IMR-90 (cell line): ENCODE measurements at regions not wholly inside any gene's neighbourhood (a gene's known extent, or its start where the extent isn't known, plus 50 kb on each side); places are given as distances from the start of the nearest gene placed in this dataset.

Experiments
- ATAC-seq: fragments of 200-7000 bp; cut with Tn5 transposase; 2 replicates; pipeline ENCODE4 v1.9.1; 2020; ENCODE audit warnings: low read depth, mild to moderate bottlenecking, moderate library complexity
- BruUV-seq: library from RNA; stranded (reverse); fragments of 400-500 nt; replicated peaks from 2 replicates; lab custom pipeline; 2021; lab: Mats Ljungman, UMichigan
- CTCF ChIA-PET: fragments of 300-600 bp; formaldehyde crosslinking; extraction: SDS; loops from one replicate; lab custom pipeline; 2021; ENCODE audit warnings: antibody characterized with exemption; lab: Yijun Ruan, JAX
- POLR2A ChIA-PET: fragments of 300-600 bp; sonication (Branson Sonifier 250); formaldehyde crosslinking; loops from one replicate; lab custom pipeline; 2022; ENCODE audit warnings: antibody characterized with exemption; ENCODE audit not compliant: unreplicated experiment; lab: Charles Lee
- DNase-seq: peaks from one replicate; pipeline ENCODE4 v3.0.0; 2013
- H2AFZ ChIP-seq: replicated peaks from 2 replicates; pipeline ENCODE3; 2013; ENCODE audit warnings: low read length, mild to moderate bottlenecking; ENCODE audit not compliant: poor library complexity
- H2AK5ac ChIP-seq: 2 replicates; pipeline ENCODE4 v1.6.1; 2013; ENCODE audit warnings: low read depth, low read length, inconsistent platforms
- H2AK9ac ChIP-seq: replicated peaks from 2 replicates; pipeline ENCODE3; 2013; ENCODE audit warnings: mild to moderate bottlenecking, low read depth, low read length, moderate library complexity; ENCODE audit not compliant: poor library complexity
- H2BK120ac ChIP-seq: 2 replicates; pipeline ENCODE4 v1.6.1; 2013; ENCODE audit warnings: low read depth, low read length, inconsistent platforms
- H2BK15ac ChIP-seq: 3 replicates; pipeline ENCODE4 v1.6.1; 2013; ENCODE audit warnings: low read depth, low read length, inconsistent platforms
- H2BK20ac ChIP-seq: 2 replicates; pipeline ENCODE4 v1.6.1; 2013; ENCODE audit warnings: low read depth, mild to moderate bottlenecking, inconsistent platforms, low read length, moderate library complexity
- H2BK5ac ChIP-seq: 2 replicates; pipeline ENCODE4 v1.6.1; 2013; ENCODE audit warnings: mild to moderate bottlenecking, low read depth, low read length, inconsistent platforms; ENCODE audit not compliant: poor library complexity, severe bottlenecking
- H3K14ac ChIP-seq: replicated peaks from 2 replicates; pipeline ENCODE4 v1.6.1; 2013; ENCODE audit warnings: low read depth, low read length, inconsistent platforms
- H3K18ac ChIP-seq: 2 replicates; pipeline ENCODE4 v1.6.1; 2013; ENCODE audit warnings: low read depth, low read length, control low read depth
- H3K23ac ChIP-seq: 2 replicates; pipeline ENCODE4 v1.6.1; 2013; ENCODE audit warnings: low read depth, low read length, inconsistent platforms
- H3K27ac ChIP-seq: 2 replicates; pipeline ENCODE4 v1.5.1; 2013; ENCODE audit warnings: mild to moderate bottlenecking, control low read depth, low read length; ENCODE audit not compliant: insufficient read depth
- H3K27me3 ChIP-seq: 2 replicates; pipeline ENCODE4 v1.6.1; 2013; ENCODE audit warnings: low read length; ENCODE audit not compliant: control insufficient read depth, insufficient read depth
- H3K36me3 ChIP-seq: 2 replicates; pipeline ENCODE4 v1.6.1; 2013; ENCODE audit warnings: low read length, mixed read lengths; ENCODE audit not compliant: control insufficient read depth, insufficient read depth
- H3K4ac ChIP-seq: 2 replicates; pipeline ENCODE4 v1.6.1; 2013; ENCODE audit warnings: low read depth, low read length, inconsistent platforms
- H3K4me1 ChIP-seq: 2 replicates; pipeline ENCODE4 v1.6.1; 2013; ENCODE audit warnings: low read length, mixed read lengths; ENCODE audit not compliant: control insufficient read depth, insufficient read depth
- H3K4me2 ChIP-seq: 2 replicates; pipeline ENCODE4 v1.6.1; 2013; ENCODE audit warnings: low read depth, mild to moderate bottlenecking, control low read depth, low read length, moderate library complexity
- H3K4me3 ChIP-seq: 2 replicates; pipeline ENCODE4 v1.5.1; 2013; ENCODE audit warnings: low read depth, mild to moderate bottlenecking, control low read depth, low read length, moderate library complexity; ENCODE audit not compliant: insufficient read depth
- H3K56ac ChIP-seq: 2 replicates; pipeline ENCODE4 v1.6.1; 2013; ENCODE audit warnings: low read length, inconsistent platforms; ENCODE audit not compliant: insufficient read depth; ENCODE audit errors: extremely low read depth
- H3K79me1 ChIP-seq, 2 experiments: 2 replicates each; pipeline ENCODE4 v1.6.1; 2013; ENCODE audit warnings: low read length in 2 of 2, inconsistent platforms in 1 of 2, low read depth in 1 of 2
- H3K9ac ChIP-seq: 2 replicates; pipeline ENCODE4 v1.6.1; 2013; ENCODE audit warnings: low read depth, low read length, control low read depth
- H3K9me1 ChIP-seq: 2 replicates; pipeline ENCODE4 v1.6.1; 2013; ENCODE audit warnings: low read length, inconsistent platforms; ENCODE audit not compliant: insufficient read depth
- H3K9me3 ChIP-seq: 2 replicates; pipeline ENCODE4 v1.6.1; 2013; ENCODE audit warnings: low read length; ENCODE audit not compliant: control insufficient read depth, insufficient read depth
- H4K20me1 ChIP-seq: 2 replicates; pipeline ENCODE4 v1.6.1; 2013; ENCODE audit warnings: low read length, inconsistent platforms; ENCODE audit not compliant: insufficient read depth
- H4K5ac ChIP-seq: 2 replicates; pipeline ENCODE4 v1.6.1; 2013; ENCODE audit warnings: mild to moderate bottlenecking, low read depth, low read length, control low read depth
- H4K8ac ChIP-seq, 2 experiments: 2 replicates each; pipeline ENCODE4 v1.6.1; 2013; ENCODE audit warnings: low read depth in 2 of 2, low read length in 2 of 2, control low read depth in 1 of 2, inconsistent platforms in 1 of 2
- H4K91ac ChIP-seq: 2 replicates; pipeline ENCODE4 v1.6.1; 2013; ENCODE audit warnings: low read depth, low read length, inconsistent platforms; ENCODE audit not compliant: insufficient read depth
- CHD1 ChIP-seq: IDR thresholded peaks from 2 replicates; pipeline ENCODE4 v1.6.1; 2012; ENCODE audit warnings: low read depth, low read length, improper control_type of control experiment
- NFE2L2 ChIP-seq: fragments of 150-350 bp; IDR thresholded peaks from 2 replicates; pipeline ENCODE4 v1.6.1; 2016; ENCODE audit warnings: low read depth, mild to moderate bottlenecking, low read length
- POLR2A ChIP-seq: IDR thresholded peaks from 2 replicates; pipeline ENCODE4 v1.6.1; 2012; ENCODE audit warnings: mild to moderate bottlenecking, low read depth, low read length
- SMC3 ChIP-seq: fragments of 150-350 bp; IDR thresholded peaks from 2 replicates; pipeline ENCODE4 v1.6.1; 2016; ENCODE audit warnings: low read depth, mild to moderate bottlenecking, antibody characterized with exemption, low read length, moderate library complexity
- WGBS, 2 experiments: methylation state at CpG; one replicate each; pipeline versions ENCODE4 v1.1.5 to v1.1.7; 2013; ENCODE audit warnings: missing lambda C conversion rate in 2 of 2; ENCODE audit not compliant: insufficient read length in 1 of 2; ENCODE audit errors: extremely low coverage in 2 of 2; 5-methylcytosine and 5-hydroxymethylcytosine counted together
- dilution Hi-C: fragments of 300-500 bp; cut with HindIII; formaldehyde crosslinking; loops from one replicate; pipeline ENCODE4 v1.14.3; 2018; ENCODE audit warnings: low sequenced_read_pairs; ENCODE audit not compliant: unreplicated experiment
- in situ Hi-C: fragments of 300-500 bp; cut with MboI; formaldehyde crosslinking; loops from 3 replicates; pipeline ENCODE4 v1.14.3; 2019; ENCODE audit warnings: low sequenced_read_pairs, inconsistent platforms, mixed read lengths
- intact Hi-C: fragments of 100-400 bp; cut with micrococcal nuclease; formaldehyde crosslinking; loops from 2 replicates; pipeline ENCODE4 v1.10.0; 2022

DNA sequence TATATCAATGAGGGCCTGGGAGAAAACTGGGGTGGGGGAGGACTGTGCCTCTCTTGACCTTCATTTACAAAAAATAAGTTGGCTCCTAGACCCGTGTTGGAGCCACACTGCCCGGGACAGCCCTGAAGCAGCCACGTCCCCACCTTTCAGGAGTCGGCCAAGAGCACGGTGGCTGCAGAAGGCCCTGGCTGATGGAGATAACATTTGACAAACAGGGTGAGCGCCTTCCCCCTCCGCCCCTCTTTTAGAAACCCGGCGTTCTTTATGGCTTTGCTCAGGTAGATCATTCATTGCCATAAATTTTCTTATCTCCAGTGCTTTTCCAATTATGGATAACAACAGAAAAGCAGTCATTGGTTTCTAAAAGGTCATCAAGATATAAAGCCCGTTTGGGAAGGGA lies 398.1 kb upstream of the TNRC6C start:
- ATAC-seq, result no peak
- intact Hi-C loops, result no loop called here
- H4K8ac ChIP-seq, result no peak overlapping the region
- BruUV-seq, result no TSS peak
- H4K20me1 ChIP-seq, result no peaks in the 10 kb centered on the region
- ChIA-PET POLR2A (no interaction called here), CTCF (no interaction called here)
- DNase-seq, result no peak
- no peak overlapping the region for H3K18ac ChIP-seq
- H3K9ac ChIP-seq, result no peak overlapping the region
- no peak overlapping the region for H3K4me3 ChIP-seq
- no peak overlapping the region for H3K56ac ChIP-seq
- H3K36me3 ChIP-seq, result no peaks in the 10 kb centered on the region
- H3K27ac ChIP-seq, result no peak overlapping the region
- H2BK15ac ChIP-seq, result no peak overlapping the region
- H3K9me3 ChIP-seq, result peaks cover 4% of the 10 kb centered on the region
- H3K4me2 ChIP-seq, result no peak overlapping the region
- H2AK9ac ChIP-seq, result no peak overlapping the region
- TF ChIP-seq POLR2A (no peak), CHD1 (no peak), NFE2L2 (no peak), SMC3 (no peak)
- 81% methylated on average over 4 of the region's 10 CpGs; no CpG with 5 or more reads in 1 of the 2 experiments for WGBS, 2 experiments
- no peak overlapping the region for H2AFZ ChIP-seq
- H2AK5ac ChIP-seq, result no peak overlapping the region
- H2BK5ac ChIP-seq, result no peak overlapping the region
- dilution Hi-C loops, result no loop called here
- no peaks in the 10 kb centered on the region for H3K79me1 ChIP-seq
- H2BK20ac ChIP-seq, result no peak overlapping the region
- no peak overlapping the region for H3K14ac ChIP-seq
- H3K9me1 ChIP-seq, result no peaks in the 10 kb centered on the region
- no peak overlapping the region for H3K23ac ChIP-seq
- no peak overlapping the region for H2BK120ac ChIP-seq
- no peak overlapping the region for H4K91ac ChIP-seq
- in situ Hi-C loops, result no loop called here
- peaks cover 47% of the 10 kb centered on the region for H3K27me3 ChIP-seq
- no peak overlapping the region for H4K5ac ChIP-seq
- H3K4ac ChIP-seq, result no peak overlapping the region
- no peaks in the 10 kb centered on the region for H3K4me1 ChIP-seq
